Astrocyte (in vitro differentiated cells and primary cell): ENCODE measurements at regions not wholly inside any gene's neighbourhood (a gene's known extent, or its start where the extent isn't known, plus 50 kb on each side); places are given as distances from the start of the nearest gene placed in this dataset.
"Not testable (repeated sequence)": the region's sequence is repeated elsewhere in the genome, so short reads cannot be mapped to it uniquely, and the experiment has no call there.

ENCODE experiments used
- DNase-seq: peaks from one replicate; pipeline ENCODE4 v3.0.0-alpha.2; 2010; ENCODE audit warnings: low read depth
- FAIRE-seq: peaks from 2 replicates; lab custom pipeline; 2011; peaks lifted over from hg19 to GRCh38; lab: Jason Lieb, UNC
- H2AFZ ChIP-seq: 2 replicates; pipeline ENCODE4 v1.6.0; 2012; ENCODE audit warnings: low read depth, low read length, inconsistent platforms
- H3K27ac ChIP-seq: 2 replicates; pipeline ENCODE4 v1.5.1; 2011; ENCODE audit warnings: low read depth, low read length, inconsistent platforms
- H3K27me3 ChIP-seq: 2 replicates; pipeline ENCODE4 v1.6.0; 2011; ENCODE audit warnings: low read length, inconsistent platforms; ENCODE audit not compliant: insufficient read depth
- H3K36me3 ChIP-seq: 2 replicates; pipeline ENCODE4 v1.5.1; 2011; ENCODE audit warnings: low read length, inconsistent platforms; ENCODE audit not compliant: insufficient read depth
- H3K4me1 ChIP-seq: 2 replicates; pipeline ENCODE4 v1.5.1; 2011; ENCODE audit warnings: low read length, inconsistent platforms; ENCODE audit not compliant: insufficient read depth
- H3K4me2 ChIP-seq: 2 replicates; pipeline ENCODE4 v1.6.0; 2012; ENCODE audit warnings: low read length, inconsistent platforms
- H3K4me3 ChIP-seq: 2 replicates; pipeline ENCODE4 v1.5.1; 2011; ENCODE audit warnings: low read depth, mild to moderate bottlenecking, low read length, inconsistent platforms; ENCODE audit not compliant: insufficient read depth
- H3K79me2 ChIP-seq: 2 replicates; pipeline ENCODE4 v1.6.0; 2012; ENCODE audit warnings: mild to moderate bottlenecking, low read length, inconsistent platforms; ENCODE audit not compliant: insufficient read depth
- H3K9ac ChIP-seq: 2 replicates; pipeline ENCODE4 v1.6.0; 2012; ENCODE audit warnings: mild to moderate bottlenecking, low read length, inconsistent platforms
- H3K9me3 ChIP-seq: 2 replicates; pipeline ENCODE4 v1.5.1; 2012; ENCODE audit warnings: low read depth, mild to moderate bottlenecking, low read length, inconsistent platforms; ENCODE audit not compliant: insufficient read depth
- H4K20me1 ChIP-seq: 2 replicates; pipeline ENCODE4 v1.6.0; 2012; ENCODE audit warnings: low read length, inconsistent platforms; ENCODE audit not compliant: insufficient read depth
- H3K27ac Mint-ChIP-seq: one replicate; pipeline ENCODE4 v1.8.0; 2021; ENCODE audit warnings: mild to moderate bottlenecking, mixed read lengths; ENCODE audit not compliant: unreplicated experiment
- H3K27me3 Mint-ChIP-seq: one replicate; pipeline ENCODE4 v1.8.0; 2021; ENCODE audit warnings: low read depth, mixed read lengths; ENCODE audit not compliant: unreplicated experiment
- H3K36me3 Mint-ChIP-seq: one replicate; pipeline ENCODE4 v1.8.0; 2021; ENCODE audit warnings: low read depth, mixed read lengths; ENCODE audit not compliant: unreplicated experiment
- H3K4me1 Mint-ChIP-seq: one replicate; pipeline ENCODE4 v1.8.0; 2021; ENCODE audit warnings: low read depth, mixed read lengths; ENCODE audit not compliant: unreplicated experiment
- H3K4me3 Mint-ChIP-seq: one replicate; pipeline ENCODE4 v1.8.0; 2021; ENCODE audit warnings: mild to moderate bottlenecking, moderate library complexity, mixed read lengths; ENCODE audit not compliant: unreplicated experiment
- H3K9me3 Mint-ChIP-seq: one replicate; pipeline ENCODE4 v1.8.0; 2021; ENCODE audit warnings: mild to moderate bottlenecking, mixed read lengths; ENCODE audit not compliant: unreplicated experiment
- EZH2 ChIP-seq: IDR thresholded peaks from 2 replicates; pipeline ENCODE4 v1.6.1; 2012; ENCODE audit warnings: mild to moderate bottlenecking, low read length, inconsistent platforms; ENCODE audit not compliant: insufficient read depth
- TF ChIP-seq, protein P1 (sequence below): IDR thresholded peaks from 2 replicates; pipeline ENCODE4 v1.5.1; 2011; ENCODE audit warnings: low read depth, mild to moderate bottlenecking, inconsistent platforms, low read length, moderate library complexity; ENCODE audit not compliant: insufficient read depth

DNA sequence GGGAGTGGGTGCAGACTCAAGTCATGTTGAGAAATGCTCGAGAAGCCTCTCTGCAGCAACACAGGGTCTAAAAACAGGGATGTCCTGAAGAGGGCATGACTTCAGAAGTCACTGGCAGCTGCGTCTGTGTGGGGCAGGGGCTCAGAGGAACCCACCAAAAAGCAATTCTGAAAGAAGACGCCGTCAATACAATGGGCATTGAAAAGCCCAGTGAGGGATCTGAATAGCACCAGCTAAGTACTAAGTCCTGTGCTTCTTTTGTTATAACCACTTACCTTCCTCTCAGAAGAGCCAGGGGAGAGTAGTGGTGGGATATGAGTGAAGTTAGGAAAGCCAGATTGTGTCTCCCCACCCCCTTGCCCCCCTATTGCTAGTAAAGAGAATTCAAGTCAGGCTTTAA is 137.2 kb downstream of the INHBA start:
- Mint-ChIP-seq H3K27me3 (no peaks in the 10 kb centered on the region), H3K27ac (peak overlapping the region; percentile 99), H3K9me3 (peaks cover 4% of the 10 kb centered on the region), H3K4me1 (peaks cover 20% of the 10 kb centered on the region), H3K36me3 (no peaks in the 10 kb centered on the region), H3K4me3 (no peak overlapping the region)
- no peak overlapping the region for H3K27ac ChIP-seq
- H3K27me3 ChIP-seq = no peaks in the 10 kb centered on the region
- H3K36me3 ChIP-seq = no peaks in the 10 kb centered on the region
- H3K4me2 ChIP-seq = no peak overlapping the region
- no peaks in the 10 kb centered on the region for H3K79me2 ChIP-seq
- DNase-seq (no peak), FAIRE-seq (no peak)
- H4K20me1 ChIP-seq = no peaks in the 10 kb centered on the region
- no peak overlapping the region for H3K9ac ChIP-seq
- H2AFZ ChIP-seq = no peak overlapping the region
- TF ChIP-seq, protein P1, sequence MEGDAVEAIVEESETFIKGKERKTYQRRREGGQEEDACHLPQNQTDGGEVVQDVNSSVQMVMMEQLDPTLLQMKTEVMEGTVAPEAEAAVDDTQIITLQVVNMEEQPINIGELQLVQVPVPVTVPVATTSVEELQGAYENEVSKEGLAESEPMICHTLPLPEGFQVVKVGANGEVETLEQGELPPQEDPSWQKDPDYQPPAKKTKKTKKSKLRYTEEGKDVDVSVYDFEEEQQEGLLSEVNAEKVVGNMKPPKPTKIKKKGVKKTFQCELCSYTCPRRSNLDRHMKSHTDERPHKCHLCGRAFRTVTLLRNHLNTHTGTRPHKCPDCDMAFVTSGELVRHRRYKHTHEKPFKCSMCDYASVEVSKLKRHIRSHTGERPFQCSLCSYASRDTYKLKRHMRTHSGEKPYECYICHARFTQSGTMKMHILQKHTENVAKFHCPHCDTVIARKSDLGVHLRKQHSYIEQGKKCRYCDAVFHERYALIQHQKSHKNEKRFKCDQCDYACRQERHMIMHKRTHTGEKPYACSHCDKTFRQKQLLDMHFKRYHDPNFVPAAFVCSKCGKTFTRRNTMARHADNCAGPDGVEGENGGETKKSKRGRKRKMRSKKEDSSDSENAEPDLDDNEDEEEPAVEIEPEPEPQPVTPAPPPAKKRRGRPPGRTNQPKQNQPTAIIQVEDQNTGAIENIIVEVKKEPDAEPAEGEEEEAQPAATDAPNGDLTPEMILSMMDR = no peak
- TF ChIP-seq EZH2 = no peak
- H3K4me3 ChIP-seq = no peak overlapping the region
- H3K9me3 ChIP-seq = no peaks in the 10 kb centered on the region
- H3K4me1 ChIP-seq = peaks cover 10% of the 10 kb centered on the region

DNA sequence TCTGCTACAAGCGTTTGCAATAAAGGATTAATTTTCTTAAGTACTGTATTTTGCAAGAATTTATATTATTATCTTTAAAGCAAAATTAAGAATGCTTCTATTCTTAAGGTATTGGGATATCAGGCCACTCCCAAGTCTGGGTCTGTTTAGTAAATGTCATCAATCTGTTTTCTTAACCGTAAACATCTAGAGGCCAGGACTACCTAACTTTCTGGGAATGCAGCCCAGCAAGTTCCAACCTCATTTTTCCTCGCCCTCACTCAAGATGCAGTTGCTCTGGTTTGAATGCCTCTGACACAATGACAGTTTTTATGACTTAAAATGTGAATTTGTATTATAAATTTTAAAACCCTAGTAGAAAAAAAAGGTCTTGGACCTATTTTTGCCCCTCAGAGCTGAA is 143.5 kb downstream of the INHBA start:
- Mint-ChIP-seq H3K27ac (no peak overlapping the region), H3K4me1 (no peaks in the 10 kb centered on the region), H3K36me3 (no peaks in the 10 kb centered on the region), H3K9me3 (peaks cover 3% of the 10 kb centered on the region), H3K27me3 (no peaks in the 10 kb centered on the region), H3K4me3 (no peak overlapping the region)
- DNase-seq (no peak), FAIRE-seq (no peak)
- no peaks in the 10 kb centered on the region for H3K27me3 ChIP-seq
- no peak overlapping the region for H2AFZ ChIP-seq
- no peak overlapping the region for H3K4me2 ChIP-seq
- H3K9ac ChIP-seq = no peak overlapping the region
- H3K4me1 ChIP-seq = no peaks in the 10 kb centered on the region
- no peaks in the 10 kb centered on the region for H3K36me3 ChIP-seq
- no peak overlapping the region for H3K27ac ChIP-seq
- no peaks in the 10 kb centered on the region for H4K20me1 ChIP-seq
- H3K9me3 ChIP-seq = peaks cover 2% of the 10 kb centered on the region
- H3K79me2 ChIP-seq = no peaks in the 10 kb centered on the region
- TF ChIP-seq, protein P1 = no peak
- TF ChIP-seq EZH2 = no peak
- H3K4me3 ChIP-seq = no peak overlapping the region

DNA sequence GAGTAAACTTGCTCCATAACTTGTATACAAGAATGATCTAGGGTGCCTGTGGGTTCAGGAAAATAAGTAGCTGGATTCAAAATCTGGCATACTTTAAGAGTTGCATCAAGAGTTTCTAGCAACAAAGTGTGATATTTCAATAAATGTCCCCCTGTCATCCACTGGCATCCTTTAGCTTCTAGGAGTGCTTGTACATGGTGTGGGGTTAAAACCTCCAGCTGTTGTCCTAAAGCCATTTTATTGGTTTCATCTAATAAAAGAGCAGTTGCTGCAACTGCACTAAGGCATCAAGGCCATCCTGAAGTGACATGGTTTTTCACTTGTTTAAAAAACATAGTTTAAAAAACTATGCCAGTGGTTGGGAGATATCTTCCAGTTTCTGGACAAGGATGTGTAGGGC is 148.4 kb downstream of the INHBA start:
- no peaks in the 10 kb centered on the region for H3K79me2 ChIP-seq
- H2AFZ ChIP-seq = no peak overlapping the region
- no peak overlapping the region for H3K27ac ChIP-seq
- no peaks in the 10 kb centered on the region for H3K27me3 Mint-ChIP-seq
- no peak overlapping the region for H3K27ac Mint-ChIP-seq
- no peak overlapping the region for H3K9ac ChIP-seq
- peaks cover 3% of the 10 kb centered on the region for H3K4me1 Mint-ChIP-seq
- DNase-seq (no peak), FAIRE-seq (no peak)
- H3K4me1 ChIP-seq = no peaks in the 10 kb centered on the region
- H3K4me2 ChIP-seq = no peak overlapping the region
- H3K9me3 Mint-ChIP-seq = peaks cover 17% of the 10 kb centered on the region
- TF ChIP-seq, protein P1 = no peak
- peaks cover 2% of the 10 kb centered on the region for H3K9me3 ChIP-seq
- H3K36me3 Mint-ChIP-seq = peaks cover 4% of the 10 kb centered on the region
- H3K4me3 ChIP-seq = no peak overlapping the region
- H3K36me3 ChIP-seq = no peaks in the 10 kb centered on the region
- H3K27me3 ChIP-seq = no peaks in the 10 kb centered on the region
- no peaks in the 10 kb centered on the region for H4K20me1 ChIP-seq
- no peak overlapping the region for H3K4me3 Mint-ChIP-seq

DNA sequence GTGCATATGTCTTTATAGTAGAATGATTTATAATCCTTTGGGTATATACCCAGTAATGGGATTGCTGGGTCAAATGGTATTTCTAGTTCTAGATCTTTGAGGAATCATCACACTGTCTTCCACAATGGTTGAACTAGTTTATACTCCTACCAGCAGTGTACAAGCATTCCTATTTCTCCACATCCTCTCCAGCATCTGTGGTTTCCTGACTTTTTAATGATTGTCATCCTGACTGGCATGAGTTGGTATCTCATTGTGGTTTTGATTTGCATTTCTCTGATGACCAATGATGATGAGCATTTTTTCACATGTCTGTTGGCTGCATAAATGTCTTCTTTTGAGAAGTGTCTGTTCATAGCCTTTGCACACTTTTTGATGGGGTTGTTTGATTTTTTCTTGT is 152.8 kb downstream of the INHBA start:
- not testable (repeated sequence) for H3K79me2 ChIP-seq, FAIRE-seq, H3K9me3 ChIP-seq, H3K27ac ChIP-seq, H3K9ac ChIP-seq, H3K4me3 ChIP-seq, H3K27me3 ChIP-seq, H3K4me1 ChIP-seq, H3K36me3 ChIP-seq, H3K36me3 Mint-ChIP-seq, H3K4me1 Mint-ChIP-seq, H3K4me2 ChIP-seq, H2AFZ ChIP-seq, H3K4me3 Mint-ChIP-seq, H3K27me3 Mint-ChIP-seq, DNase-seq, H4K20me1 ChIP-seq
- Mint-ChIP-seq H3K27ac (peak overlapping the region; percentile 48), H3K9me3 (peaks cover 15% of the 10 kb centered on the region)
